ENCODE measurements at regions not wholly inside any gene's neighbourhood (a gene's known extent, or its start where the extent isn't known, plus 50 kb on each side); places are given as distances from the start of the nearest gene placed in this dataset.

DNA sequence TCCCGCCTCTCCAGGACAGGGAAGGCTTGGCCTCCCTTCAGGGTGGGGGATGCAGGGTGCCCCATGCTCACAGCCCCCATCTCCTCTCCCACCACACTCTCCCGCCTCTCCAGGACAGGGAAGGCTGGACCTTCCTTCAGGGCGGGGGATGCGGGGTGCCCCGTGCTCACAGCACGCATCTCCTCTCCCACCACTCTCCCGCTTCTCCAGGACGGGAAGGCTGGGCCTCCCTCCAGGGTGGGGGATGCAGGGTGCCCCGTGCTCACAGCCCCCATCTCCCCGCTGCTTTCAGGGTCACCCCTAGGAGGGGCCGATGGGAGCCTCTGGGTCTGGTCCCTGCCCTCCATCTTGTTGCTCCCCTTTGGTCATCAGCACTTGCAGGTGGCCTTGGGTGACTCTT is 348.0 kb downstream of the CTTN start:
- POLR2A ChIA-PET: no interaction called here
- 90% methylated on average over 10 of the region's 11 CpGs for WGBS (ENCODE audit: insufficient coverage)
- Histone ChIP-seq H3K4me3 (ENCODE audit: control insufficient read depth in 1 of 7, extremely low read depth in 1 of 7, insufficient read depth in 4 of 7, low read depth in 2 of 7, low read length in 6 of 7) (no peak overlapping the region), H3K36me3 (ENCODE audit: control insufficient read depth in 4 of 4, insufficient read depth in 4 of 4, low read length in 3 of 4) (no peaks in the 10 kb centered on the region), H3K27me3 (replicated peaks in 2 of 5; ENCODE audit: control insufficient read depth in 4 of 5, insufficient read depth in 5 of 5, low read length in 4 of 5) (peaks cover 0 to 30% (median 7%) of the 10 kb centered on the region in 5 experiments), H3K4me1 (ENCODE audit: control extremely low read depth in 1 of 4, control insufficient read depth in 4 of 4, insufficient read depth in 4 of 4, low read length in 3 of 4) (no peaks in the 10 kb centered on the region), H3K27ac (ENCODE audit: insufficient read depth in 1 of 2, low read depth in 1 of 2, low read length in 2 of 2, poor library complexity in 1 of 2, severe bottlenecking in 2 of 2) (no peak overlapping the region), H3K9me3 (ENCODE audit: control extremely low read depth in 1 of 5, control insufficient read depth in 4 of 5, insufficient read depth in 2 of 5, low read depth in 1 of 5, low read length in 4 of 5) (peaks cover 5 to 23% (median 14%) of the 10 kb centered on the region in 5 experiments)
- CTCF ChIA-PET: no interaction called here
- no peak for DNase-seq

DNA sequence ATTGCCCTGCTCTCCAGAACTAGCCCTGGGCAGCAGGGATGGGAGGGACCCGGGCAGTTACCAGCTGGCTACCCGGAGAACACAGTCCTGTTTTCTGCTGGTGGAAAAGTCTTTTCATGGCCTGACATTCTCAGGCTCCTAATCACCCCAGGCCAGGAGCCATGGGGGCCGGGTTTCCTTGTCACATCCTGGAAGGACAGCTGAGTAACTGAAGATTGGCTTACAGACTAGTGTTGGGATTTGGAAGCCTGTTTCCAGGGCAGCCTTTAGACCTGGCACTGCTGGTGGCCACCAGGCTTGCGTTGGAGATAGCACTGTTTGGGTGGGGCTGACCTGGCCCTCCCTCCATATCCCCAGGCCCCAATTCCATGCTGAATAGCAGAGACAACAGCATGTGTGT is 349.0 kb downstream of the CTTN start:
- DNase-seq: no peak
- H3K4me3 ChIP-seq (ENCODE audit: control insufficient read depth in 1 of 7, extremely low read depth in 1 of 7, insufficient read depth in 4 of 7, low read depth in 2 of 7, low read length in 6 of 7): no peak overlapping the region
- H3K4me1 ChIP-seq (ENCODE audit: control extremely low read depth in 1 of 4, control insufficient read depth in 4 of 4, insufficient read depth in 4 of 4, low read length in 3 of 4): no peaks in the 10 kb centered on the region
- WGBS (ENCODE audit: insufficient coverage): 85% methylated on average over 3 of the region's 4 CpGs
- H3K27me3 ChIP-seq (replicated peaks in 2 of 5; ENCODE audit: control insufficient read depth in 4 of 5, insufficient read depth in 5 of 5, low read length in 4 of 5): peaks cover 0 to 21% (median 2%) of the 10 kb centered on the region in 5 experiments
- no peak overlapping the region for H3K27ac ChIP-seq (ENCODE audit: insufficient read depth in 1 of 2, low read depth in 1 of 2, low read length in 2 of 2, poor library complexity in 1 of 2, severe bottlenecking in 2 of 2)
- CTCF ChIA-PET: no interaction called here
- H3K36me3 ChIP-seq (ENCODE audit: control insufficient read depth in 4 of 4, insufficient read depth in 4 of 4, low read length in 3 of 4): no peaks in the 10 kb centered on the region
- POLR2A ChIA-PET: no interaction called here
- peaks cover 5 to 24% (median 15%) of the 10 kb centered on the region in 5 experiments for H3K9me3 ChIP-seq (ENCODE audit: control extremely low read depth in 1 of 5, control insufficient read depth in 4 of 5, insufficient read depth in 2 of 5, low read depth in 1 of 5, low read length in 4 of 5)

DNA sequence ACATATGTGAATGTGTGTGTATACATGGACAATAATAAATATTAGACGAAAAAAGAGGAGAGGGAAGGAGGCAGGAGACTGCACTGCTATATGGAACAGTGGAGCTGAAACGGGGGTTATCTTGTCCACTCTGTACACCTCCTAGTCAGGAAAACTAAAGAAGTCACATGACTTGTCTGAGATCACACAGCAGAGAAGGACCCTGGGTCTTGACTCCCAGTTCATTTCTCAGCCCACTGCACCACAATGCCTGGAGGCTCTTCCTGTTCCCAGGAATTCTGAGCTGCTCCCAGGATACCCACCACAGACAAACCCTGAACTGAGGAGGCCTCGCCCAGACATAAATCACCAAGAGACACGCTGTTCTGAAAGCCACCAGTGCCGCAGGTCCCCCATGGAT is 349.6 kb downstream of the CTTN start:
- CTCF ChIA-PET: no interaction called here
- Histone ChIP-seq H3K27ac (ENCODE audit: insufficient read depth in 1 of 2, low read depth in 1 of 2, low read length in 2 of 2, poor library complexity in 1 of 2, severe bottlenecking in 2 of 2) (no peak overlapping the region), H3K27me3 (replicated peaks in 2 of 5; ENCODE audit: control insufficient read depth in 4 of 5, insufficient read depth in 5 of 5, low read length in 4 of 5) (peaks cover 0 to 14% (median 2%) of the 10 kb centered on the region in 5 experiments), H3K9me3 (ENCODE audit: control extremely low read depth in 1 of 5, control insufficient read depth in 4 of 5, insufficient read depth in 2 of 5, low read depth in 1 of 5, low read length in 4 of 5) (peaks cover 5 to 24% (median 15%) of the 10 kb centered on the region in 5 experiments), H3K4me1 (ENCODE audit: control extremely low read depth in 1 of 4, control insufficient read depth in 4 of 4, insufficient read depth in 4 of 4, low read length in 3 of 4) (no peaks in the 10 kb centered on the region), H3K36me3 (ENCODE audit: control insufficient read depth in 4 of 4, insufficient read depth in 4 of 4, low read length in 3 of 4) (no peaks in the 10 kb centered on the region), H3K4me3 (ENCODE audit: control insufficient read depth in 1 of 7, extremely low read depth in 1 of 7, insufficient read depth in 4 of 7, low read depth in 2 of 7, low read length in 6 of 7) (no peak overlapping the region)
- POLR2A ChIA-PET: no interaction called here
- DNase-seq: no peak
- WGBS (ENCODE audit: insufficient coverage): 93% methylated on average over 5 of the region's 5 CpGs

DNA sequence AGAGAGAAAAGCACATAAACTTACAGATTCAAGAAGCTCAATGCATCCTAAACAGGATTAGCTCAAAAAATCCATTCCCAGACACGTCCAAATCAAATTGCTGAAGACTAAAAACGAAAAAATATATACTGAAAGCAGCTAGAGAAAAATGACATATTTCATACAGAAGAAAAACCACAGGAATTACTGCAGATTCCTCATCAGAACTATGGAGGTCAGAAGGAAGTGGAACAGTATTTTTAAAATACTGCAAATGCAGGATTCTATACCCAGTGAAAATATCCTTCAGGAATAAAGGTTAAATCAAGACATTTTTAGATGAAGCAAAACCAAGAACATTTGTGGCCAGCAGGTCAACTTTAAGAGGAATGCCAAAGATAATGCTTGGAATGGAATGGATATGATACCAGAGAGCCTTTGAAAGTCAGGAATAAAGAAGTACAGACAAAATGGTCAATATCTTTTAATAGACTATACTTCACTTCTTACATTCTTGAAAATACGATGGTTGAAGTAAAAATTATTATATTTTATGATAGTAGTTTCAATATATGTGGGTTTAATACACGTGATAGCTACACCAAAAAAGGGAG is 352.9 kb downstream of the CTTN start:
- Histone ChIP-seq H3K4me1 (ENCODE audit: control extremely low read depth in 1 of 4, control insufficient read depth in 4 of 4, insufficient read depth in 4 of 4, low read length in 3 of 4) (peaks cover 0 to 7% (median 5%) of the 10 kb centered on the region in 4 experiments), H3K36me3 (ENCODE audit: control insufficient read depth in 4 of 4, insufficient read depth in 4 of 4, low read length in 3 of 4) (no peaks in the 10 kb centered on the region), H3K9me3 (ENCODE audit: control extremely low read depth in 1 of 5, control insufficient read depth in 4 of 5, insufficient read depth in 2 of 5, low read depth in 1 of 5, low read length in 4 of 5) (peaks cover 5 to 24% (median 15%) of the 10 kb centered on the region in 5 experiments), H3K4me3 (ENCODE audit: control insufficient read depth in 1 of 7, extremely low read depth in 1 of 7, insufficient read depth in 4 of 7, low read depth in 2 of 7, low read length in 6 of 7) (no peak overlapping the region), H3K27me3 (replicated peaks in 2 of 5; ENCODE audit: control insufficient read depth in 4 of 5, insufficient read depth in 5 of 5, low read length in 4 of 5) (peaks cover 0 to 5% (median under 1%) of the 10 kb centered on the region in 5 experiments), H3K27ac (ENCODE audit: insufficient read depth in 1 of 2, low read depth in 1 of 2, low read length in 2 of 2, poor library complexity in 1 of 2, severe bottlenecking in 2 of 2) (no peak overlapping the region)
- peak in 2 of 3 donors; percentile 10 to 29 for DNase-seq
- ChIA-PET POLR2A (no interaction called here), CTCF (interaction anchor here (1.7 to 2.7 kb wide), 2 partner anchors 8 to 283 kb away, joined by 4 to 9 read pairs; no protein-coding TSS in a partner anchor)
- no CpG with 5 or more reads among the region's 4 CpGs for WGBS (ENCODE audit: insufficient coverage)

DNA sequence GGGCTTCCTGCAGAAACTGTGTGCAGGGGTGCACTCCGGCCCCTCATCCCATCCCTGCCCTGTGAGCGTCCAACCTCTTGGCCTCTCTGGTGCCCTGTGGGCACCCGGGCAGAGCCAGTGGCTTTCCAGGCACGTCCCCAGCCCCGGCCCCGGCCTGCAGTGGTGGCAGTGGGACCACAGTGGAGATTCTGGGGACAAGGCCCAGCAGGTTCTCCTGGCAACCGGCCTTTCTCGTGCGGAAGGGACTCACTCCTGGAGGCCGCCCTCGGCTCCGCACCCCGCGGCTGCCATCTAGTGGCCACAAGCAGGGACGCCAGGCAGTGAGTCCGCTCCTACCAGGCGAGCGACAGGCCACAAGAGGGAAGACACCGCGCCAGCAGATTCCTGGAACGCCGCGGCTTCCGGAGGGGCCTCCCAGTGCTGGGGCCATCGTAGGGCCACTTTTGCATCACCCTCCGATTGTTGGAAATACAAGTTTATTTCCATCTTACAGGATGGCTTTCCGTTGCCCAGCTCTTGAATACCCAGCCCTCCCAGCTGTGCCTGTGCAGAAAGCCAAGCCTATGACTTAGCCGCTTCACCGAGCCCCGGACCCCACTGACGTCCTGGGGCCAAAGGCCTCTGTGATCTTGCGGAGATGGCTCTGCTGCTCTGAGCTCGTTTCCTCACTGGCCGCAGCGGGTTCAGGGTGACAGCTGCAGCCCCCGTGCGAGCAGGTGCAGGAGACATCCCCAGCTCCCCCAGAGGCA is 357.3 kb downstream of the CTTN start:
- peaks cover 0 to 8% (median 5%) of the 10 kb centered on the region in 5 experiments for H3K9me3 ChIP-seq (ENCODE audit: control extremely low read depth in 1 of 5, control insufficient read depth in 4 of 5, insufficient read depth in 2 of 5, low read depth in 1 of 5, low read length in 4 of 5)
- peak overlapping the region in 2 of 7 experiments; percentile 54 to 57 for H3K4me3 ChIP-seq (ENCODE audit: control insufficient read depth in 1 of 7, extremely low read depth in 1 of 7, insufficient read depth in 4 of 7, low read depth in 2 of 7, low read length in 6 of 7)
- WGBS (ENCODE audit: insufficient coverage): 20% methylated on average over 26 of the region's 37 CpGs
- CTCF ChIA-PET: interaction anchor here (0.7 to 3.3 kb wide), 10 partner anchors 10 to 297 kb away, joined by 3 to 29 read pairs (median 3); no protein-coding TSS in a partner anchor
- H3K27ac ChIP-seq (ENCODE audit: insufficient read depth in 1 of 2, low read depth in 1 of 2, low read length in 2 of 2, poor library complexity in 1 of 2, severe bottlenecking in 2 of 2): no peak overlapping the region
- POLR2A ChIA-PET: no interaction called here
- H3K27me3 ChIP-seq (replicated peaks in 2 of 5; ENCODE audit: control insufficient read depth in 4 of 5, insufficient read depth in 5 of 5, low read length in 4 of 5): peaks cover 0 to 11% (median 4%) of the 10 kb centered on the region in 5 experiments
- peak; percentile 56 to 76 (median 75) for DNase-seq
- no peaks in the 10 kb centered on the region for H3K36me3 ChIP-seq (ENCODE audit: control insufficient read depth in 4 of 4, insufficient read depth in 4 of 4, low read length in 3 of 4)
- peaks cover 0 to 7% (median 5%) of the 10 kb centered on the region in 4 experiments for H3K4me1 ChIP-seq (ENCODE audit: control extremely low read depth in 1 of 4, control insufficient read depth in 4 of 4, insufficient read depth in 4 of 4, low read length in 3 of 4)

DNA sequence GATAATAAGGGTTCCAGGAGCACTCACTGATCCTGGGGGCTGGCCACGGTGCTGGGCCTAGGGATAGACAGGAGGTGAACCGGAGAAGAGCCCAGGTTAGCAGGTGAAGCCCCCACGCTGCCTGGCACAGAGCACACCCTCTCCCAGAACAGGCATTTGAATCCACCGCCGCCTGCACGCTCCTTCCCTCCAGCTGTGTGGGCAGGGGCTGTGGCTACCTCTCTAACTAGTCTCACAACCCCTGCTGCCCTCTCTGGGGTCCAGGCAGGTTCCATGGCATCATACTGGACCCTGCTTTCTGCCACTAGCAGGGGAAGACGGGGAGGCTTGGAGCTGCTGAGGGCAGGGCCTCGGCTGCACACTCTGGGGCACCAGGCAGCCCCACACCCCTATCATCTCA is 358.0 kb downstream of the CTTN start:
- H3K27me3 ChIP-seq (replicated peaks in 2 of 5; ENCODE audit: control insufficient read depth in 4 of 5, insufficient read depth in 5 of 5, low read length in 4 of 5): peaks cover 0 to 11% (median 4%) of the 10 kb centered on the region in 5 experiments
- ChIA-PET POLR2A (no interaction called here), CTCF (interaction anchor here (0.7 to 3.3 kb wide), 12 partner anchors 9 to 298 kb away, joined by 3 to 29 read pairs (median 3); no protein-coding TSS in a partner anchor)

DNA sequence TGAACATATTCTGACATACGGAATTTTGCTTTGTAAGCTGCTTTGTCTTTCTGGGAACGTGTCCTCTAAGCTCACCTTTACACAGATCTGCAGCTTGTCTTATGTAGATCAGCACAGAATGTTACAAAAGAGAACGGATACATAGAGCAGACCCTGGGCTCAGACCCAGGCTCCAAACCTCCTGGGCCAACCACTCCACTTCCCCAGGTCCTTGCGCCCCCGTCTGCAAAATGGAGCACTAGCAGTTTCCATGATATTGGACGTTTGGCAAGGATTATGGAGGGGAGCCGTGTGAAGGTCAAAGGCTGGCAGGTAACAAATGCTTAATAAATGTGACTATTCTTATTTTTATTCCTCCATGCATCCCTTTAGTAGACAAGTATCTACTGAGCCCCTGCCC is 358.4 kb downstream of the CTTN start:
- Histone ChIP-seq H3K27me3 (replicated peaks in 2 of 5; ENCODE audit: control insufficient read depth in 4 of 5, insufficient read depth in 5 of 5, low read length in 4 of 5) (peaks cover 0 to 11% (median 4%) of the 10 kb centered on the region in 5 experiments), H3K9me3 (ENCODE audit: control extremely low read depth in 1 of 5, control insufficient read depth in 4 of 5, insufficient read depth in 2 of 5, low read depth in 1 of 5, low read length in 4 of 5) (peaks cover 0 to 5% (median 0%) of the 10 kb centered on the region in 5 experiments), H3K4me3 (ENCODE audit: control insufficient read depth in 1 of 7, extremely low read depth in 1 of 7, insufficient read depth in 4 of 7, low read depth in 2 of 7, low read length in 6 of 7) (no peak overlapping the region), H3K4me1 (ENCODE audit: control extremely low read depth in 1 of 4, control insufficient read depth in 4 of 4, insufficient read depth in 4 of 4, low read length in 3 of 4) (peaks cover 0 to 7% (median 5%) of the 10 kb centered on the region in 4 experiments), H3K27ac (ENCODE audit: insufficient read depth in 1 of 2, low read depth in 1 of 2, low read length in 2 of 2, poor library complexity in 1 of 2, severe bottlenecking in 2 of 2) (no peak overlapping the region), H3K36me3 (ENCODE audit: control insufficient read depth in 4 of 4, insufficient read depth in 4 of 4, low read length in 3 of 4) (no peaks in the 10 kb centered on the region)
- DNase-seq: no peak
- POLR2A ChIA-PET: no interaction called here
- WGBS (ENCODE audit: insufficient coverage): 93% methylated on average over 6 of the region's 7 CpGs
- CTCF ChIA-PET: interaction anchor here (0.7 to 3.3 kb wide), 10 partner anchors 9 to 291 kb away, joined by 3 to 29 read pairs (median 3); no protein-coding TSS in a partner anchor

More for the DNA sequence above, 358.0 kb downstream of the CTTN start:
- H3K27ac ChIP-seq (ENCODE audit: insufficient read depth in 1 of 2, low read depth in 1 of 2, low read length in 2 of 2, poor library complexity in 1 of 2, severe bottlenecking in 2 of 2): no peak overlapping the region
- H3K4me3 ChIP-seq (ENCODE audit: control insufficient read depth in 1 of 7, extremely low read depth in 1 of 7, insufficient read depth in 4 of 7, low read depth in 2 of 7, low read length in 6 of 7): no peak overlapping the region
- H3K4me1 ChIP-seq (ENCODE audit: control extremely low read depth in 1 of 4, control insufficient read depth in 4 of 4, insufficient read depth in 4 of 4, low read length in 3 of 4): peaks cover 0 to 7% (median 5%) of the 10 kb centered on the region in 4 experiments
- WGBS (ENCODE audit: insufficient coverage): 97% methylated on average over 7 of the region's 8 CpGs
- no peak for DNase-seq
- peaks cover 0 to 4% (median under 1%) of the 10 kb centered on the region in 5 experiments for H3K9me3 ChIP-seq (ENCODE audit: control extremely low read depth in 1 of 5, control insufficient read depth in 4 of 5, insufficient read depth in 2 of 5, low read depth in 1 of 5, low read length in 4 of 5)
- no peaks in the 10 kb centered on the region for H3K36me3 ChIP-seq (ENCODE audit: control insufficient read depth in 4 of 4, insufficient read depth in 4 of 4, low read length in 3 of 4)
